A673 (cell line): ENCODE measurements at regions not wholly inside any gene's neighbourhood (a gene's known extent, or its start where the extent isn't known, plus 50 kb on each side); places are given as distances from the start of the nearest gene placed in this dataset.

Experiments used
- EZH2 ChIP-seq: fragments of 200-600 bp; sonication (generic); IDR thresholded peaks from 2 replicates; pipeline ENCODE4 v1.6.1; 2017; ENCODE audit warnings: borderline replicate concordance, low read depth, mild to moderate bottlenecking, mixed read lengths, antibody characterized with exemption, low read length; ENCODE audit not compliant: poor library complexity, severe bottlenecking
- TF ChIP-seq, protein P1 (sequence below): fragments of 300-800, 200-600 bp; sonication (generic); conservative IDR thresholded peaks from 2 replicates; pipeline ENCODE4 v1.5.1; 2017; ENCODE audit warnings: low read depth, mild to moderate bottlenecking, antibody characterized with exemption, low read length, moderate library complexity, mixed read lengths

DNA sequence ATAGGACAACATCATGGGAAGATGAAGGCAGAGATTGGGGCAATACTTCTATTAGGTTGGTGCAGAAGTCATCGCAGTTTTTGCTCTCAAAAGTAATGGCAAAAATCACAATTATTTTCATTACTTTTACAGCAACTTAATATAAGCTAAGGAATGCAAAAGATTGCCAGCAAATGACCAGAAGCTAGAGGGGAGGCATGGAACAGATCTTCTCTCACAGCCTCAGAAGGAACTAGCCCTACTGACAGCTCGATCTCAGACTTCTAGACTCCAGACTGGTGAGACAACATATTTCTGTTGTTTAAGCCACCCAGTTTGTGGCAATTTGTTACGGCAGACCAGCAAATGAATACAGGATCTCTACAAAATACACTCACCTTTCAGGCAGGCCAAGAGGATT is 348.5 kb upstream of the TBX3 start:
- TF ChIP-seq, protein P1, sequence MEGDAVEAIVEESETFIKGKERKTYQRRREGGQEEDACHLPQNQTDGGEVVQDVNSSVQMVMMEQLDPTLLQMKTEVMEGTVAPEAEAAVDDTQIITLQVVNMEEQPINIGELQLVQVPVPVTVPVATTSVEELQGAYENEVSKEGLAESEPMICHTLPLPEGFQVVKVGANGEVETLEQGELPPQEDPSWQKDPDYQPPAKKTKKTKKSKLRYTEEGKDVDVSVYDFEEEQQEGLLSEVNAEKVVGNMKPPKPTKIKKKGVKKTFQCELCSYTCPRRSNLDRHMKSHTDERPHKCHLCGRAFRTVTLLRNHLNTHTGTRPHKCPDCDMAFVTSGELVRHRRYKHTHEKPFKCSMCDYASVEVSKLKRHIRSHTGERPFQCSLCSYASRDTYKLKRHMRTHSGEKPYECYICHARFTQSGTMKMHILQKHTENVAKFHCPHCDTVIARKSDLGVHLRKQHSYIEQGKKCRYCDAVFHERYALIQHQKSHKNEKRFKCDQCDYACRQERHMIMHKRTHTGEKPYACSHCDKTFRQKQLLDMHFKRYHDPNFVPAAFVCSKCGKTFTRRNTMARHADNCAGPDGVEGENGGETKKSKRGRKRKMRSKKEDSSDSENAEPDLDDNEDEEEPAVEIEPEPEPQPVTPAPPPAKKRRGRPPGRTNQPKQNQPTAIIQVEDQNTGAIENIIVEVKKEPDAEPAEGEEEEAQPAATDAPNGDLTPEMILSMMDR: no peak
- no peak for TF ChIP-seq EZH2
